GM21526 (cell line): ENCODE measurements at regions not wholly inside any gene's neighbourhood (a gene's known extent, or its start where the extent isn't known, plus 50 kb on each side); places are given as distances from the start of the nearest gene placed in this dataset.

Experiments
- ATAC-seq: cut with Tn5 transposase; IDR thresholded peaks from one replicate; pipeline ENCODE4 v1.9.1; 2021; ENCODE audit warnings: moderate library complexity; ENCODE audit not compliant: unreplicated experiment, low FRiP score

DNA sequence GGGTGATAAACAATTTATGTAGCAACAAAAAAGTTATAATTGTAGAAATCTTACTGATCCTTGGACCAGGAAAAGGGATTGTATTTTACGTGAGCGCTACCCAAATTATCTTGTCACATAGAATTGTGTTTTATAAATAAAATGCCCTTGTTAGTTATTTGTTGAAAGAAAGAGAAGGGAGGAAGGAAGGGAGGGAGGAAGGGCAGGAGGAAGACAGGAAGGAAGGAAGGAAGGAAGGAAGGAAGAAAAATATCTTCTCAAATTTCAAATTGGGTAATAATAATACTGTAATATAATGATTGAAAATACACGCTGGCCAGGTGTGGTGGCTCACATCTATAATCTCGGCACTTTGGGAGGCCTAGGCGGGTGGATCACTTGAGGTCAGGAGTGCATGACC lies 206.2 kb upstream of the TLL1 start:
- ATAC-seq: no peak

GRCh38 chr4:165667969-165668368 lies 205.1 kb upstream of the TLL1 start:
- ATAC-seq: no peak

GRCh38 chr4:165668694-165669093 lies 204.3 kb upstream of the TLL1 start:
- ATAC-seq: no peak

DNA sequence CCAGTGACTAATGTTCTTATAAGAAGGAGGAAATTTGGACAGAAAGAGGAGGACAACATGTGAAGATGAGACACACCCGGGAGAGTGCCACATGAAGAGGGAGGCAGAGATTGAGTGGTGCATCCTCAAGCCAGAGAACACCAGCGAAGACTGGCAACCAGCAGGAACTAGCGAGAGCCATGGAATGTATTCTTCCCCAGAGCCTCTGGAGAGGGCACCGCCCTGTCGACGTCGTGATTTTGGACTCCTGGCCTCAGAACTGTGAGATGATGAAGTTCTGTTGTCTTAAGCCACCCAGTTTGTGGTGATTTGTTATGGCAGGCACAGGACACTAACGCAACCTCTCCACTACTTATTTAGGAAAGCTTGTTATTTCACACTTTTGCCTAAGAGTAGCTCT lies 196.0 kb upstream of the TLL1 start:
- no peak for ATAC-seq

- ATAC-seq: no peak
Measured at GRCh38 chr4:165678236-165678935, 194.7 kb upstream of the TLL1 start.

DNA sequence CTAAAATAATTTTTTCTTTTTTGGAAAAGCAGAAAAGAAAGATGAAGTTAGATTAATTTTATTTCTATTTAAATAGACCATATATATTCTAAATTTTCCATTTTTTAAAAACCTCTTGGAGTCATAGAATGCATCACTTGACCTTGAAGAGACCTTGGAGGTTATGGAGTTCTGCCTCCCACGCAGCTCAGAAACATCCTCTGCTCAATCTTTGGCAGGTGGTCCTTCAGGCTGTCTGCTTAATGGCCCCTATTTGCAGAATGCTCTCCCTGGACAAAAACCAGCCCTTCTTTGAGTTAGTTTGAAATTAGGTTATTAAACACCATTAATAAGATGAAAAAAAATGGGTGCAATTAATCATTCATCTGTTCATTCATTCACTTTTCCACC lies 194.1 kb upstream of the TLL1 start:
- ATAC-seq: no peak

DNA sequence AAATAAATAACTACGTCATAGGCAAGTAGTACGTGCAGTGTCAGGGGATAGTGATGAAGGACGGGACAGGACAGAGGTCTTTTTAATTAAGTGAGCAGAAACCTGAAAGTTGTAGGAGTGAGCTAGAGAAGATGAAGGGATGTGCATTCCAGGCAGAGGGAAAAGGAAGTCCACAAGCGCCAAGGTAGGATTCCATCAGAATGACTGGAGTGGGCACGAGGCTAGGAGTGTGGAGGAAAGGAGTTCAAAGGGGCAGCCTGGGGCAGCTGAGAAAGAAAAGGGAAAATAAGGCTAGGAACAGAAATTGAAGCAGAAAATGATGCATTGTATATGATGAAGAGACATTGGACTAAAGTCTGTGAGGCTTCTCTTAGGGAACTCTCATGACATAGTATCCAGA lies 192.2 kb upstream of the TLL1 start:
- ATAC-seq: no peak

GRCh38 chr4:165682611-165683010 lies 190.4 kb upstream of the TLL1 start:
- ATAC-seq: no peak

GRCh38 chr4:165684177-165684805 lies 188.7 kb upstream of the TLL1 start:
- ATAC-seq: no peak

DNA sequence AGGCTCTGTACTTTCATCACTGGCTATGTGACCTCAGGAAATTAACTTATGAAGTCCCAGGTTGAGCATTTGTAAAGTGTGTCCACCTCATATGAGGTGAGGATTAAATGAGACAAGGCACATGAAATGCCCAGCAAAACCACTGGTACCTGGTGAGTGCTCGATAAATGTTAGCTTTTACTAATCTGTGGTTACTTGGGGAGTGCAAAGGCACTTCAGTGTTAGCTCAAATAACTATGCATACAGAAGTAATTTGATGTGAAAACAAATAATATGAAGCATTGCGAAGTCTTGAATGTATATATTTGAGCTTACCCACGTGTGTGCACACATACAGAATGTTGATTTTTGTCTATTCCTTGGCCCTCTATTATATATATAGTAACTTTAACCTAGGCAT lies 186.3 kb upstream of the TLL1 start:
- no peak for ATAC-seq

DNA sequence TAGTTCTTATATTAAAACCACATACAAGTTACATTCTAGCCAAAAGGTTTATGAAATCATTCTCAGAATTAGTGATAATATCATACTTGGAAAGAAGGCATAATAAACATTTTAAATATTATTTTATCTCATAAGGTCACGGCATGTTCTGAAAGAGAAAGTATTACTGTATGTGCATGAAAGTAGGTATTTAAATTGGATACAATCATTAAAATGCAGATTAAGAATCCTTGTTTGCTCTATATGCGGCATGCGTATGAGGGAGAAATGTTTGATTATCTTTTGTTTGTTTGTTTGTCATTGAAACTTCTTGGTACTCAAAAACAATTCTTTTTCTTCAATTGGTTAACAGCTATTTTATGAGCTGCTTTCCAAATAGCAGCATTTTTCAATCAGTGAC lies 183.9 kb upstream of the TLL1 start:
- ATAC-seq: no peak

DNA sequence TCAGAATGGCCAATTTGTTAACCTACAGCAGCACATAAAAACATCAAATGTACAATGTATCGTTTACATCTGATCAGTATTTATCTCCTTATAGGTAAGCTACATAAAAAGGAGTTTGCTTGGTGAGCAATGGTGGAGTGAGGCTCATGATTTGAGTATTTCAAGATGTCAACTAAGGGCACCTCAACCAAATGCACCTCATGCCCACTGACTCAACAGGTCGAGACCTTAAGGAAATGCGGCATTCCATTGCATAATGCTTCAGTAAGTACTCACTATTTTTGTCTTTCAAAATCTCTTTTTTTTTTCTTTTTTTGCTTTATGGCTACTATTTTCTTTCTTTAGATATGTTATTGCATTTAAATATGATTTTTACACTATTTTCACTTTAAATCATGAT lies 181.0 kb upstream of the TLL1 start:
- no peak for ATAC-seq

DNA sequence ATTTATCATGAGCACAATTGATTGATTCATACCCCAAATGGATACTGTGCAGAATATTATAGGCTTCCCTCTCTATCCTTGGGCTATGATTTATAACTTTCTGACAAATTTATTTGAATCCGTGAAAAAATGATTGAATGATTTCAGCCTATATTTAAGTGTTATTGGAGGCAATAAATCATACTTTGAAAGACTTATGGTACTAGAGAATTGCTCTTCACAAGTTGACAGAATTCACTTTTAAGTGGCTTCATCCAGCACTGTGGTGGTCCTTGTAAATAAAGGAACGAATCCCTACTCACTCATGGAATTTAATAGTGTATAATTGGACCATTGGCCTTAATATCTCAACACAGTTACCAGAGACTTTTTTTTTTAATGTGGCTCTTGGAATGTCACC lies 174.8 kb upstream of the TLL1 start:
- ATAC-seq: no peak

DNA sequence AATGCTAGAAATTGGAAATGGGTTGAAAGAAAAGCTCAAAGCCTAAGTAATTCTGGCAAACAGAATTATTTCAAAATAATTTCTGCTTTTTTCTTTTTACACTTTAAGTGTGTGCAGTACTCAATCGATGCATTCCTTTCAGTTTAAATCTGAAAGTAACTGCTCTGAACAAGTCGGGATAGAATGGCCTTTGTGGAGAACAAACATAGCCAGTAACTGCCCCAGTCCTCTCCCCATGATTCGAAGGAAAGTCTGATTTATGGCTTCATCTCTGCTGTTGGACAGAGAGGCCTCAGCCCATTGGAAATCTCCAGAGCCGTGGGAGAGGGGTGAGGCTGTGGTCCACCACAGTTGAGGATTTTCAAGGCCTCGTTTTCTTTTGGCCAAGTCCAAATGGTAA lies 174.0 kb upstream of the TLL1 start:
- no peak for ATAC-seq

DNA sequence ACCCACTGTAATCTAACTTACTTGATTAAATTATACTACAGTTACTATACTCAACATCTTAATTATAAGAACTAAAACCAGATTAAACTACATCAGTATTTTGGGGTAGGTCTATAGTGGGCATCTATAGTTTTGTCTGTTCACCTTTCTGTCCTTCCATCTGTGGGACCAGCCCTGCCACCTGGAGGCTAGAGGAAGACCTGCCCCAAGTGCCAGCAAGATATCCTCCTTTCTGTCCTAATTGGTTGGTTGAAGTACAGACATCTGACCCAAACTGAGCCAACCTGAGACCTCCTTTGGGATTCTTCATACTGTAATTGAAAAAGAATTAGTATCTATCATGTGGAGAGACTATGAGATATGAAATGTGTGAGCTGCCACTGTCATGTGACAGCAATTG lies 172.2 kb upstream of the TLL1 start:
- ATAC-seq: no peak

- no peak for ATAC-seq
Measured at GRCh38 chr4:165707128-165707527, 165.9 kb upstream of the TLL1 start.

DNA sequence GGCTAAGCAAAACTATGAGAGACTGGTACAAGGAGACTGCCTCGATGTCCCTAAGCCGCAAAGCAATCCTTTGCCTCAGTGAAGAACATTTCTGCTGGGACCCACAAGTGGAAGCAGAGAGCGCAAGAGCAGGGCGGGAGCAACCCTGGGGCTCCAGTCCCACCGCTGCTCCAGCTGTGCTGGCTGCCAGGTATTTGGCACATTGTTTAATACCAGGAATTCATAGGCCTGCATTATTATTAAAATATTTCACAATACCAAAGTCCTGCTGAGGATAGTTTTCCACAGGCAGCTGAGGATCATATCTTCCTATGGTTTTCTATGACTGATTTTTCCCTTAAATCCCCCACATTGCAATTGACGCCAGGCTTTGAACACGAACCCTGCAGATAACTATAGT lies 163.5 kb upstream of the TLL1 start:
- ATAC-seq: no peak

DNA sequence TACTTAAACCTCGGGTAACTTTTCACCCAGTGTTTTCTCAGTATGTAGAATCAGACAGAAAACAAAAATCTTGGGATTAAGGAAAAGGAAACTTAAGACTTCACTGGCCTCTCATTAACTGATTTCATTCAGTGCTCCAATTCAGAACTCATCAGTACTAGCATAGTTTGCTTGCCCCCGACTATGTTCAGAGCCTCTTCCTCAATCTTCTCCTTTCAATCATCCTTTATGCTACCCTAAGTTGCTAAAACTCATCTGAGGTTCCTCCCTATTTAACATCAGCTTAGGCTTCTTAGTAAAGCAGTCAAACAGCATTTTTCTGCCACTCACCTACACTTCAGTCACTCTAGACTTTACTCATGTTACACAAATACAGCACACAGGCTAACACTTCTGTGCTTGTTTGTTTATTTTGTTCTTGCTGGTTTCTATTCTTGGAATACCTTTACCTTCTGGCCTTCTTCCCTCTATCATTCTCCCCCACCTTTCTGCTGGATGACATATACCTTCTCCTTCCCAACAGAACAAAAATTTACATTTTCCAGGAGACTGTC lies 163.0 kb upstream of the TLL1 start:
- ATAC-seq: no peak

- ATAC-seq: no peak
Measured at GRCh38 chr4:165711436-165711835, 161.6 kb upstream of the TLL1 start.

GRCh38 chr4:165711912-165712311 lies 161.1 kb upstream of the TLL1 start:
- ATAC-seq: no peak

DNA sequence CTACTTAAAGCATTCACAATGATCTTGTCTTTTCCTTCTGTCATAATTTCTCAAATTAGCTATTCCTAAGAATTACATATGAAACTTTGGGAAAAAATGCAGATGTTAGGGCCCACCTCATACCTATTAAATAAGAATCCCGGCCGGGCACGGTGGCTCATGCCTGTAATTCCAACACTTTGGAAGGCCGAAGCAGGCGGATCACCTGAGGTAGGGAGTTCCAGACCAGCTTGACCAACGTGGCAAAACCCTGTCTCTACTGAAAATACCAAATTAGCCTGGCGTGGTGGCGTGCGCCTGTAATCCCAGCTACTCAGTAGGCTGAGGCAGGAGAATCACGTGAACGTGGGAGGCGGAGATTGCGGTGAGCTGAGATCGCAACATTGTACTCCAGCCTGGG lies 158.4 kb upstream of the TLL1 start:
- ATAC-seq: no peak

- ATAC-seq: no peak
Measured at GRCh38 chr4:165715211-165715610, 157.8 kb upstream of the TLL1 start.
